ENCODE measurements at regions not wholly inside any gene's neighbourhood (a gene's known extent, or its start where the extent isn't known, plus 50 kb on each side); places are given as distances from the start of the nearest gene placed in this dataset.

DNA sequence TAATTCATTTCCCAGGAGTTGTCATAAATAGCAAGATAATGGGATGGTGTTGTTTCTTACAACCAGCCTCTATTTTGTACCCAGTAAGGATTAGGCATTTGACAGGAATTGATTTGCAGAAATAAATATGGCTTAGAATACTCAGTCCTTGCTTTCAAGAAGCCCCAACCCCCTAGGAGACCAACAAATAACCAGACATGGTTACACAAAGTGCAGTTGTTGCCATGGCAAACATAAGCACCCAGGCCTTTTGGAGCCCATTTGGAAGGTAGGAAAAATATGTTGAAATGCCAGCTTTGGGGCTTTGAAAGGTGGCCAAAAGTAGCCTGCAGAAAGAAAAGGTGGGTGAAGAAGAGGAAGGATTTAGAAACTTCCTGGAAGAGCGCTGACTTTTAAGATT, 397.5 kb downstream of the CDC14C start (continued):
- TF ChIP-seq, protein P1, sequence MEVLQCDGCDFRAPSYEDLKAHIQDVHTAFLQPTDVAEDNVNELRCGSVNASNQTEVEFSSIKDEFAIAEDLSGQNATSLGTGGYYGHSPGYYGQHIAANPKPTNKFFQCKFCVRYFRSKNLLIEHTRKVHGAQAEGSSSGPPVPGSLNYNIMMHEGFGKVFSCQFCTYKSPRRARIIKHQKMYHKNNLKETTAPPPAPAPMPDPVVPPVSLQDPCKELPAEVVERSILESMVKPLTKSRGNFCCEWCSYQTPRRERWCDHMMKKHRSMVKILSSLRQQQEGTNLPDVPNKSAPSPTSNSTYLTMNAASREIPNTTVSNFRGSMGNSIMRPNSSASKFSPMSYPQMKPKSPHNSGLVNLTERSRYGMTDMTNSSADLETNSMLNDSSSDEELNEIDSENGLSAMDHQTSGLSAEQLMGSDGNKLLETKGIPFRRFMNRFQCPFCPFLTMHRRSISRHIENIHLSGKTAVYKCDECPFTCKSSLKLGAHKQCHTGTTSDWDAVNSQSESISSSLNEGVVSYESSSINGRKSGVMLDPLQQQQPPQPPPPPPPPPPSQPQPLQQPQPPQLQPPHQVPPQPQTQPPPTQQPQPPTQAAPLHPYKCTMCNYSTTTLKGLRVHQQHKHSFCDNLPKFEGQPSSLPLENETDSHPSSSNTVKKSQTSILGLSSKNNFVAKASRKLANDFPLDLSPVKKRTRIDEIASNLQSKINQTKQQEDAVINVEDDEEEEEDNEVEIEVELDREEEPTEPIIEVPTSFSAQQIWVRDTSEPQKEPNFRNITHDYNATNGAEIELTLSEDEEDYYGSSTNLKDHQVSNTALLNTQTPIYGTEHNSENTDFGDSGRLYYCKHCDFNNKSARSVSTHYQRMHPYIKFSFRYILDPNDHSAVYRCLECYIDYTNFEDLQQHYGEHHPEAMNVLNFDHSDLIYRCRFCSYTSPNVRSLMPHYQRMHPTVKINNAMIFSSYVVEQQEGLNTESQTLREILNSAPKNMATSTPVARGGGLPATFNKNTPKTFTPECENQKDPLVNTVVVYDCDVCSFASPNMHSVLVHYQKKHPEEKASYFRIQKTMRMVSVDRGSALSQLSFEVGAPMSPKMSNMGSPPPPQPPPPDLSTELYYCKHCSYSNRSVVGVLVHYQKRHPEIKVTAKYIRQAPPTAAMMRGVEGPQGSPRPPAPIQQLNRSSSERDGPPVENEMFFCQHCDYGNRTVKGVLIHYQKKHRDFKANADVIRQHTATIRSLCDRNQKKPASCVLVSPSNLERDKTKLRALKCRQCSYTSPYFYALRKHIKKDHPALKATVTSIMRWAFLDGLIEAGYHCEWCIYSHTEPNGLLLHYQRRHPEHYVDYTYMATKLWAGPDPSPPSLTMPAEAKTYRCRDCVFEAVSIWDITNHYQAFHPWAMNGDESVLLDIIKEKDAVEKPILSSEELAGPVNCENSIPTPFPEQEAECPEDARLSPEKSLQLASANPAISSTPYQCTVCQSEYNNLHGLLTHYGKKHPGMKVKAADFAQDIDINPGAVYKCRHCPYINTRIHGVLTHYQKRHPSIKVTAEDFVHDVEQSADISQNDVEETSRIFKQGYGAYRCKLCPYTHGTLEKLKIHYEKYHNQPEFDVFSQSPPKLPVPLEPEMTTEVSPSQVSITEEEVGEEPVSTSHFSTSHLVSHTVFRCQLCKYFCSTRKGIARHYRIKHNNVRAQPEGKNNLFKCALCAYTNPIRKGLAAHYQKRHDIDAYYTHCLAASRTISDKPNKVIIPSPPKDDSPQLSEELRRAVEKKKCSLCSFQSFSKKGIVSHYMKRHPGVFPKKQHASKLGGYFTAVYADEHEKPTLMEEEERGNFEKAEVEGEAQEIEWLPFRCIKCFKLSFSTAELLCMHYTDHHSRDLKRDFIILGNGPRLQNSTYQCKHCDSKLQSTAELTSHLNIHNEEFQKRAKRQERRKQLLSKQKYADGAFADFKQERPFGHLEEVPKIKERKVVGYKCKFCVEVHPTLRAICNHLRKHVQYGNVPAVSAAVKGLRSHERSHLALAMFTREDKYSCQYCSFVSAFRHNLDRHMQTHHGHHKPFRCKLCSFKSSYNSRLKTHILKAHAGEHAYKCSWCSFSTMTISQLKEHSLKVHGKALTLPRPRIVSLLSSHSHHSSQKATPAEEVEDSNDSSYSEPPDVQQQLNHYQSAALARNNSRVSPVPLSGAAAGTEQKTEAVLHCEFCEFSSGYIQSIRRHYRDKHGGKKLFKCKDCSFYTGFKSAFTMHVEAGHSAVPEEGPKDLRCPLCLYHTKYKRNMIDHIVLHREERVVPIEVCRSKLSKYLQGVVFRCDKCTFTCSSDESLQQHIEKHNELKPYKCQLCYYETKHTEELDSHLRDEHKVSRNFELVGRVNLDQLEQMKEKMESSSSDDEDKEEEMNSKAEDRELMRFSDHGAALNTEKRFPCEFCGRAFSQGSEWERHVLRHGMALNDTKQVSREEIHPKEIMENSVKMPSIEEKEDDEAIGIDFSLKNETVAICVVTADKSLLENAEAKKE (CRISPR knock-in tag; IDR thresholded peaks at IDR 0.05), result no peak
- TF ChIP-seq, protein P2, sequence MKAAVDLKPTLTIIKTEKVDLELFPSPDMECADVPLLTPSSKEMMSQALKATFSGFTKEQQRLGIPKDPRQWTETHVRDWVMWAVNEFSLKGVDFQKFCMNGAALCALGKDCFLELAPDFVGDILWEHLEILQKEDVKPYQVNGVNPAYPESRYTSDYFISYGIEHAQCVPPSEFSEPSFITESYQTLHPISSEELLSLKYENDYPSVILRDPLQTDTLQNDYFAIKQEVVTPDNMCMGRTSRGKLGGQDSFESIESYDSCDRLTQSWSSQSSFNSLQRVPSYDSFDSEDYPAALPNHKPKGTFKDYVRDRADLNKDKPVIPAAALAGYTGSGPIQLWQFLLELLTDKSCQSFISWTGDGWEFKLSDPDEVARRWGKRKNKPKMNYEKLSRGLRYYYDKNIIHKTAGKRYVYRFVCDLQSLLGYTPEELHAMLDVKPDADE (IDR thresholded peaks at IDR 0.05), result no peak
- TF ChIP-seq ZNF114 (CRISPR knock-in tag; IDR thresholded peaks at IDR 0.05), result no peak
- TF ChIP-seq STAT1 (IDR thresholded peaks at IDR 0.05; ENCODE audit: unreplicated experiment), result no peak

DNA sequence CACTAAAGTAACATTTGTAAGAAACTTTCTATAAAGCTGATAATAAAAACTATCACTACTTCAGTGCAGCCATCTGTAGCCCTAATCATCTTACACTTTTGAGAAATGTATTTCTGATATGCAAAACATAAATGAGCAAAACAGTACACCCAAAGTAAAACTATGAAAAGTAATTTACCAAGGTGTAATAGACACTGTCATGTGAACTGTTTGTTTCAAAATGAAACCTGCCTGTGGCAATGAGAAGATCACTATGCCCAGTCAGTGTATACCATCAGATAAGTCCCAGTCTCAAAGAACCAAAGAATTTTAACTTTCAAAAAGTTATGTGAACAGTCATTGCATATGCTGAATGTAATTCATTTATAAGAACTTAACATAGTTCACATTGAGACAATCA, 398.1 kb downstream of the CDC14C start:
- Histone ChIP-seq H3K4me1 (ENCODE audit: insufficient read depth) (no peaks in the 10 kb centered on the region), H3F3A (replicated peaks; ENCODE audit: low read depth) (no peaks in the 10 kb centered on the region)
- ATAC-seq, result no peak
- TF ChIP-seq, protein P1 (CRISPR knock-in tag; IDR thresholded peaks at IDR 0.05), result no peak
- TF ChIP-seq JUNB (IDR thresholded peaks at IDR 0.05; ENCODE audit: unreplicated experiment), result no peak
- no peak for TF ChIP-seq EZH2 (IDR thresholded peaks at IDR 0.05; ENCODE audit: low read depth, unreplicated experiment)
- TF ChIP-seq POLR2AphosphoS5 (IDR thresholded peaks at IDR 0.05; ENCODE audit: low read depth), result no peak
- TF ChIP-seq STAT1 (IDR thresholded peaks at IDR 0.05; ENCODE audit: unreplicated experiment), result no peak
- TF ChIP-seq CREB1 (CRISPR knock-in tag; IDR thresholded peaks at IDR 0.05; ENCODE audit: low read depth), result no peak
- TF ChIP-seq, protein P2 (IDR thresholded peaks at IDR 0.05), result no peak

More for the DNA sequence above, 398.1 kb downstream of the CDC14C start:
- no peak overlapping the region for H3K27ac Mint-ChIP-seq
- no peaks in the 10 kb centered on the region for H4K20me1 ChIP-seq (replicated peaks; ENCODE audit: insufficient read depth)
- no peak for DNase-seq (ENCODE audit: low spot score)
- H2AFZ ChIP-seq, result no peak overlapping the region
- H3K4me3 ChIP-seq, result no peak overlapping the region
- H3K4me1 Mint-ChIP-seq, result peaks cover 3% of the 10 kb centered on the region; the same call in 1 of the 3 replicates
- H3K4me2 ChIP-seq, result no peak overlapping the region
- H3K9me2 ChIP-seq (ENCODE audit: insufficient read depth), result no peaks in the 10 kb centered on the region
- no peak overlapping the region for H3K4me3 Mint-ChIP-seq
- H3K36me3 Mint-ChIP-seq (ENCODE audit: low read depth), result no peaks in the 10 kb centered on the region
- H3K27ac ChIP-seq (ENCODE audit: low read depth), result no peak overlapping the region
- no peaks in the 10 kb centered on the region for H3K27me3 Mint-ChIP-seq (ENCODE audit: insufficient read depth, low read depth, poor library complexity)
- H3K9me3 Mint-ChIP-seq, result no peaks in the 10 kb centered on the region
- no peaks in the 10 kb centered on the region for H3K36me3 ChIP-seq (ENCODE audit: insufficient read depth)
- H3K79me2 ChIP-seq (replicated peaks; ENCODE audit: insufficient read depth), result no peaks in the 10 kb centered on the region
- H3K27me3 ChIP-seq (ENCODE audit: insufficient read depth), result no peaks in the 10 kb centered on the region

Measured in GM23338 (cell line).